SK-N-SH treated with all-trans-retinoic acid at 6 μM for 48 hours (cell line): ENCODE measurements at regions not wholly inside any gene's neighbourhood (a gene's known extent, or its start where the extent isn't known, plus 50 kb on each side); places are given as distances from the start of the nearest gene placed in this dataset.

ENCODE experiments used
- ARNTL ChIP-seq: fragments of 450-650 bp; formaldehyde crosslinking; IDR thresholded peaks from 2 replicates; pipeline ENCODE4 v1.5.0; 2020; ENCODE audit warnings: low read depth, mild to moderate bottlenecking, moderate library complexity, borderline replicate concordance
- CSDC2 ChIP-seq: fragments of 250-450 bp; sonication (Bioruptor Pico); IDR thresholded peaks from 2 replicates; pipeline ENCODE4 v1.5.0; 2020; ENCODE audit warnings: mild to moderate bottlenecking, moderate library complexity
- ESRRG ChIP-seq: fragments of 250-450 bp; sonication (Bioruptor Pico); IDR thresholded peaks from 2 replicates; pipeline ENCODE4 v1.6.1; 2021; ENCODE audit warnings: mild to moderate bottlenecking
- GLIS3 ChIP-seq: fragments of 250-450 bp; sonication (Bioruptor Pico); IDR thresholded peaks from 2 replicates; pipeline ENCODE4 v1.5.0; 2020; ENCODE audit warnings: mild to moderate bottlenecking, moderate library complexity
- ISL1 ChIP-seq: fragments of 250-450 bp; sonication (Bioruptor Pico); IDR thresholded peaks from 2 replicates; pipeline ENCODE4 v2.1.2; 2022; ENCODE audit warnings: mild to moderate bottlenecking, moderate library complexity
- OSR1 ChIP-seq: fragments of 250-450 bp; sonication (Bioruptor Pico); IDR thresholded peaks from 2 replicates; pipeline ENCODE4 v1.8.0; 2022; ENCODE audit warnings: moderate library complexity, mild to moderate bottlenecking, inconsistent platforms
- RARB ChIP-seq: fragments of 250-450 bp; sonication (Bioruptor Pico); IDR thresholded peaks from 2 replicates; pipeline ENCODE4 v1.8.0; 2021; ENCODE audit warnings: mild to moderate bottlenecking, moderate library complexity
- SNAI2 ChIP-seq: fragments of 250-450 bp; sonication (Bioruptor Pico); IDR thresholded peaks from 2 replicates; pipeline ENCODE4 v1.5.0; 2020; ENCODE audit warnings: mild to moderate bottlenecking, moderate library complexity
- TOX ChIP-seq: fragments of 250-450 bp; sonication (Bioruptor Pico); IDR thresholded peaks from 2 replicates; pipeline ENCODE4 v1.8.0; 2021; ENCODE audit warnings: mild to moderate bottlenecking, moderate library complexity, borderline replicate concordance
- ZC3H10 ChIP-seq: fragments of 250-450 bp; sonication (Bioruptor Pico); IDR thresholded peaks from 2 replicates; pipeline ENCODE4 v1.5.1; 2021; ENCODE audit warnings: mild to moderate bottlenecking, moderate library complexity
- ZFP30 ChIP-seq: fragments of 450-650 bp; formaldehyde crosslinking; IDR thresholded peaks from 2 replicates; pipeline ENCODE4 v1.5.0; 2022; ENCODE audit warnings: mild to moderate bottlenecking, moderate library complexity
- ZNF70 ChIP-seq: fragments of 450-650 bp; formaldehyde crosslinking; IDR thresholded peaks from 2 replicates; pipeline ENCODE4 v1.5.0; 2020; ENCODE audit warnings: mild to moderate bottlenecking, moderate library complexity
- ZNF8 ChIP-seq: fragments of 450-650 bp; formaldehyde crosslinking; IDR thresholded peaks from 2 replicates; pipeline ENCODE4 v1.5.0; 2020; ENCODE audit warnings: mild to moderate bottlenecking, moderate library complexity
- TF ChIP-seq, protein P1 (sequence below): fragments of 250-450 bp; sonication (Bioruptor Pico); IDR thresholded peaks from 2 replicates; pipeline ENCODE4 v1.8.0; 2020; ENCODE audit warnings: mild to moderate bottlenecking, moderate library complexity, borderline replicate concordance

GRCh38 chr7:106986450-106986977 lies 58.0 kb upstream of the PRKAR2B start:
- TF ChIP-seq ZNF70 (CRISPR knock-in tag) (no peak), ZC3H10 (CRISPR knock-in tag) (no peak), ARNTL (CRISPR knock-in tag) (no peak), ZFP30 (no peak), ISL1 (CRISPR knock-in tag) (no peak), OSR1 (CRISPR knock-in tag) (no peak), ESRRG (CRISPR knock-in tag) (no peak), SNAI2 (CRISPR knock-in tag) (no peak), GLIS3 (CRISPR knock-in tag) (no peak), RARB (CRISPR knock-in tag) (no peak), CSDC2 (CRISPR knock-in tag) (no peak), ZNF8 (CRISPR knock-in tag) (no peak), TOX (CRISPR knock-in tag) (no peak)
- TF ChIP-seq, protein P1, sequence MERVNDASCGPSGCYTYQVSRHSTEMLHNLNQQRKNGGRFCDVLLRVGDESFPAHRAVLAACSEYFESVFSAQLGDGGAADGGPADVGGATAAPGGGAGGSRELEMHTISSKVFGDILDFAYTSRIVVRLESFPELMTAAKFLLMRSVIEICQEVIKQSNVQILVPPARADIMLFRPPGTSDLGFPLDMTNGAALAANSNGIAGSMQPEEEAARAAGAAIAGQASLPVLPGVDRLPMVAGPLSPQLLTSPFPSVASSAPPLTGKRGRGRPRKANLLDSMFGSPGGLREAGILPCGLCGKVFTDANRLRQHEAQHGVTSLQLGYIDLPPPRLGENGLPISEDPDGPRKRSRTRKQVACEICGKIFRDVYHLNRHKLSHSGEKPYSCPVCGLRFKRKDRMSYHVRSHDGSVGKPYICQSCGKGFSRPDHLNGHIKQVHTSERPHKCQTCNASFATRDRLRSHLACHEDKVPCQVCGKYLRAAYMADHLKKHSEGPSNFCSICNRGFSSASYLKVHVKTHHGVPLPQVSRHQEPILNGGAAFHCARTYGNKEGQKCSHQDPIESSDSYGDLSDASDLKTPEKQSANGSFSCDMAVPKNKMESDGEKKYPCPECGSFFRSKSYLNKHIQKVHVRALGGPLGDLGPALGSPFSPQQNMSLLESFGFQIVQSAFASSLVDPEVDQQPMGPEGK (CRISPR knock-in tag), result no peak
